Hepatocyte (in vitro differentiated cells): ENCODE measurements at regions not wholly inside any gene's neighbourhood (a gene's known extent, or its start where the extent isn't known, plus 50 kb on each side); places are given as distances from the start of the nearest gene placed in this dataset.
A peak's percentile ranks its signal among the peaks of the same experiment; 100 is the strongest.
"Not testable (repeated sequence)": the region's sequence is repeated elsewhere in the genome, so short reads cannot be mapped to it uniquely, and the experiment has no call there.

ENCODE experiments used
- DNase-seq: peaks from one replicate; pipeline ENCODE4 v3.0.0-alpha.2; 2016; ENCODE audit warnings: low spot score
- H2AFZ ChIP-seq: fragments of 200-600 bp; sonication (generic); 2 replicates; pipeline ENCODE4 v1.6.0; 2016; ENCODE audit warnings: antibody characterized with exemption, mild to moderate bottlenecking
- H3K27ac ChIP-seq: fragments of 200-600 bp; sonication (generic); 2 replicates; pipeline ENCODE4 v1.5.1; 2016; ENCODE audit warnings: mild to moderate bottlenecking
- H3K27me3 ChIP-seq: fragments of 200-600 bp; sonication (generic); 2 replicates; pipeline ENCODE4 v1.6.1; 2016
- H3K36me3 ChIP-seq: fragments of 200-600 bp; sonication (generic); replicated peaks from 2 replicates; pipeline ENCODE4 v1.5.1; 2016; ENCODE audit warnings: low read depth; ENCODE audit not compliant: insufficient read depth
- H3K4me1 ChIP-seq: fragments of 200-600 bp; sonication (generic); 2 replicates; pipeline ENCODE4 v1.5.1; 2016; ENCODE audit warnings: mild to moderate bottlenecking, moderate library complexity; ENCODE audit not compliant: insufficient read depth
- H3K4me2 ChIP-seq: fragments of 200-600 bp; sonication (generic); 2 replicates; pipeline ENCODE4 v1.6.0; 2016
- H3K4me3 ChIP-seq: fragments of 200-600 bp; sonication (generic); 2 replicates; pipeline ENCODE4 v1.5.1; 2016; ENCODE audit warnings: mild to moderate bottlenecking
- H3K79me2 ChIP-seq: fragments of 200-600 bp; sonication (generic); 2 replicates; pipeline ENCODE4 v1.6.0; 2017; ENCODE audit warnings: mild to moderate bottlenecking
- H3K9me2 ChIP-seq: fragments of 200-600 bp; sonication (generic); replicated peaks from 2 replicates; pipeline ENCODE4 v1.6.0; 2017; ENCODE audit warnings: mild to moderate bottlenecking; ENCODE audit not compliant: insufficient read depth
- H3K9me3 ChIP-seq: fragments of 200-600 bp; sonication (generic); 2 replicates; pipeline ENCODE4 v1.5.1; 2016; ENCODE audit warnings: low read depth, mild to moderate bottlenecking
- H4K20me1 ChIP-seq: fragments of 200-600 bp; sonication (generic); 2 replicates; pipeline ENCODE4 v1.6.0; 2016; ENCODE audit warnings: mild to moderate bottlenecking; ENCODE audit not compliant: insufficient read depth, poor library complexity, severe bottlenecking
- EZH2 ChIP-seq: fragments of 200-600 bp; sonication (generic); IDR thresholded peaks from 2 replicates; pipeline ENCODE4 v1.6.1; 2016; ENCODE audit warnings: antibody characterized with exemption, mild to moderate bottlenecking, borderline replicate concordance
- EZH2phosphoT487 ChIP-seq: fragments of 200-600 bp; sonication (generic); IDR thresholded peaks from one replicate; pipeline ENCODE4 v1.6.1; 2018; ENCODE audit warnings: antibody characterized with exemption, mild to moderate bottlenecking, low read depth, moderate library complexity; ENCODE audit not compliant: unreplicated experiment, severe bottlenecking
- WGBS: methylation state at CpG from one replicate; pipeline ENCODE4 v1.1.6; 2016; ENCODE audit warnings: low lambda C conversion rate; ENCODE audit errors: missing lambda C conversion rate; 5-methylcytosine and 5-hydroxymethylcytosine counted together
- TF ChIP-seq, protein P1 (sequence below): fragments of 200-600 bp; sonication (generic); IDR thresholded peaks from 2 replicates; pipeline ENCODE4 v1.5.1; 2016; ENCODE audit warnings: antibody characterized with exemption, mild to moderate bottlenecking; ENCODE audit not compliant: poor library complexity

- H4K20me1 ChIP-seq: no peaks in the 10 kb centered on the region
- H3K27ac ChIP-seq: no peak overlapping the region
- WGBS: 58% methylated on average over 2 of the region's 2 CpGs
- H3K79me2 ChIP-seq: no peaks in the 10 kb centered on the region
- no peak overlapping the region for H3K4me3 ChIP-seq
- H2AFZ ChIP-seq: no peak overlapping the region
- DNase-seq: no peak
- H3K4me2 ChIP-seq: no peak overlapping the region
- TF ChIP-seq, protein P1, sequence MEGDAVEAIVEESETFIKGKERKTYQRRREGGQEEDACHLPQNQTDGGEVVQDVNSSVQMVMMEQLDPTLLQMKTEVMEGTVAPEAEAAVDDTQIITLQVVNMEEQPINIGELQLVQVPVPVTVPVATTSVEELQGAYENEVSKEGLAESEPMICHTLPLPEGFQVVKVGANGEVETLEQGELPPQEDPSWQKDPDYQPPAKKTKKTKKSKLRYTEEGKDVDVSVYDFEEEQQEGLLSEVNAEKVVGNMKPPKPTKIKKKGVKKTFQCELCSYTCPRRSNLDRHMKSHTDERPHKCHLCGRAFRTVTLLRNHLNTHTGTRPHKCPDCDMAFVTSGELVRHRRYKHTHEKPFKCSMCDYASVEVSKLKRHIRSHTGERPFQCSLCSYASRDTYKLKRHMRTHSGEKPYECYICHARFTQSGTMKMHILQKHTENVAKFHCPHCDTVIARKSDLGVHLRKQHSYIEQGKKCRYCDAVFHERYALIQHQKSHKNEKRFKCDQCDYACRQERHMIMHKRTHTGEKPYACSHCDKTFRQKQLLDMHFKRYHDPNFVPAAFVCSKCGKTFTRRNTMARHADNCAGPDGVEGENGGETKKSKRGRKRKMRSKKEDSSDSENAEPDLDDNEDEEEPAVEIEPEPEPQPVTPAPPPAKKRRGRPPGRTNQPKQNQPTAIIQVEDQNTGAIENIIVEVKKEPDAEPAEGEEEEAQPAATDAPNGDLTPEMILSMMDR: no peak
- TF ChIP-seq EZH2phosphoT487 (no peak), EZH2 (no peak)
- no peaks in the 10 kb centered on the region for H3K27me3 ChIP-seq
- no peaks in the 10 kb centered on the region for H3K9me3 ChIP-seq
- H3K9me2 ChIP-seq: no peaks in the 10 kb centered on the region
- H3K4me1 ChIP-seq: no peaks in the 10 kb centered on the region
- H3K36me3 ChIP-seq: no peaks in the 10 kb centered on the region
Observed at GRCh38 chr10:83760142-83760541, 379.2 kb upstream of the GHITM start.

DNA sequence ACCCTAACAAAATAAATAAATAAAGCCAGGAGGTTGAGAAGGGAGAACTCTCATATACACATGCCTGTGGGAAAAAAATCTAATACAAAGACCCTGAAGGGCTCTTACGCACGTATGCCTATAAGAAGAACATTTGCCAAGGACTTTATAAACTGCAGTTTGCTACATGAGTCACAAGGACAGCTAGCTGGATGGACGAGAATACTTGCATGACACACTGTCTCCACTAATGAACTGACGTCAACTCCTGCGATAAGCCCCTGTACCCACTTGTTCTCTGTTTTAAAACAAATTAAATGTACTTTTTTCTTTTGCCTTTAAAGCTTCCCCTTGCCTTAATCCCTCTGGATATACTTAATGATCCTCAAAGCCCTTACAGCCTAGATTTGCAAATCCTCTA lies 374.6 kb upstream of the GHITM start:
- 21% methylated on average over 5 of the region's 5 CpGs for WGBS
- H3K27ac ChIP-seq: peak overlapping the region; percentile 25
- no peaks in the 10 kb centered on the region for H3K79me2 ChIP-seq
- H3K9me3 ChIP-seq: no peaks in the 10 kb centered on the region
- H2AFZ ChIP-seq: no peak overlapping the region
- no peak for TF ChIP-seq EZH2phosphoT487
- TF ChIP-seq, protein P1: no peak
- no peak for TF ChIP-seq EZH2
- no peaks in the 10 kb centered on the region for H3K4me1 ChIP-seq
- no peaks in the 10 kb centered on the region for H4K20me1 ChIP-seq
- no peaks in the 10 kb centered on the region for H3K9me2 ChIP-seq
- peak; percentile 59 for DNase-seq
- H3K4me2 ChIP-seq: no peak overlapping the region
- H3K4me3 ChIP-seq: no peak overlapping the region
- H3K36me3 ChIP-seq: no peaks in the 10 kb centered on the region
- no peaks in the 10 kb centered on the region for H3K27me3 ChIP-seq

- no peaks in the 10 kb centered on the region for H3K27me3 ChIP-seq
- no peaks in the 10 kb centered on the region for H4K20me1 ChIP-seq
- no peaks in the 10 kb centered on the region for H3K9me2 ChIP-seq
- no peaks in the 10 kb centered on the region for H3K4me1 ChIP-seq
- no peak overlapping the region for H2AFZ ChIP-seq
- H3K27ac ChIP-seq: no peak overlapping the region
- no peak for DNase-seq
- 61% methylated on average over 2 of the region's 2 CpGs for WGBS
- H3K4me2 ChIP-seq: no peak overlapping the region
- TF ChIP-seq EZH2 (no peak), EZH2phosphoT487 (no peak)
- TF ChIP-seq, protein P1: no peak
- no peak overlapping the region for H3K4me3 ChIP-seq
- H3K36me3 ChIP-seq: no peaks in the 10 kb centered on the region
- no peaks in the 10 kb centered on the region for H3K79me2 ChIP-seq
- H3K9me3 ChIP-seq: no peaks in the 10 kb centered on the region
Observed at GRCh38 chr10:83765731-83766130, 373.6 kb upstream of the GHITM start.

GRCh38 chr10:83769281-83769820 lies 370.0 kb upstream of the GHITM start:
- H3K4me1 ChIP-seq: no peaks in the 10 kb centered on the region
- no peaks in the 10 kb centered on the region for H3K9me2 ChIP-seq
- DNase-seq: no peak
- no peak overlapping the region for H3K4me3 ChIP-seq
- no peak overlapping the region for H3K4me2 ChIP-seq
- H3K27me3 ChIP-seq: no peaks in the 10 kb centered on the region
- no peaks in the 10 kb centered on the region for H3K9me3 ChIP-seq
- H4K20me1 ChIP-seq: no peaks in the 10 kb centered on the region
- no peak overlapping the region for H2AFZ ChIP-seq
- no peaks in the 10 kb centered on the region for H3K79me2 ChIP-seq
- H3K36me3 ChIP-seq: no peaks in the 10 kb centered on the region
- H3K27ac ChIP-seq: no peak overlapping the region
- 52% methylated on average over 5 of the region's 5 CpGs for WGBS
- TF ChIP-seq EZH2phosphoT487 (no peak), EZH2 (no peak)
- TF ChIP-seq, protein P1: no peak

DNA sequence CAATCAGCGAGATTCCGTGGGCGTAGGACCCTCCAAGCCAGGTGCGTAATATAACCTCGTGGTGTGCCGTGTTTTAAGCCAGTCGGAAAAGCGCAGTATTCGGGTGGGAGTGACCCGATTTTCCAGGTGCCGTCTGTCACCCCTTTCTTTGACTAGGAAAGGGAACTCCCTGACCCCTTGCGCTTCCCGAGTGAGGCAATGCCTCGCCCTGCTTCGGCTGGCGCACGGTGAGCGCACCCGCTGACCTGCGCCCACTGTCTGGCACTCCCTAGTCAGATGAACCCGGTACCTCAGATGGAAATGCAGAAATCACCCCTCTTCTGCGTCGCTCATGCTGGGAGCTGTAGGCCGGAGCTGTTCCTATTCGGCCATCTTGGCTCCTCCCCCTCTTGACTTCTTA lies 352.6 kb upstream of the GHITM start:
- WGBS: 87% methylated on average over 25 of the region's 25 CpGs
- not testable (repeated sequence) for H3K4me2 ChIP-seq, DNase-seq, H3K9me3 ChIP-seq, H3K36me3 ChIP-seq, H3K4me1 ChIP-seq, H3K27me3 ChIP-seq, H3K27ac ChIP-seq, H3K4me3 ChIP-seq, H3K79me2 ChIP-seq, H3K9me2 ChIP-seq, H2AFZ ChIP-seq, H4K20me1 ChIP-seq
